ENCODE measurements at regions not wholly inside any gene's neighbourhood (a gene's known extent, or its start where the extent isn't known, plus 50 kb on each side); places are given as distances from the start of the nearest gene placed in this dataset.

- Histone ChIP-seq H3K9me3 (ENCODE audit: control insufficient read depth, insufficient read depth, low read length) (no peaks in the 10 kb centered on the region), H3K36me3 (ENCODE audit: insufficient read depth, low read length) (no peaks in the 10 kb centered on the region), H3K9ac (ENCODE audit: low read depth, low read length) (no peak overlapping the region), H3K4me1 (ENCODE audit: insufficient read depth, low read length) (peaks cover 6% of the 10 kb centered on the region; the same call in 1 of the 2 replicates)
Observed at GRCh38 chr7:432933-433332, 86.7 kb downstream of the PDGFA start.

DNA sequence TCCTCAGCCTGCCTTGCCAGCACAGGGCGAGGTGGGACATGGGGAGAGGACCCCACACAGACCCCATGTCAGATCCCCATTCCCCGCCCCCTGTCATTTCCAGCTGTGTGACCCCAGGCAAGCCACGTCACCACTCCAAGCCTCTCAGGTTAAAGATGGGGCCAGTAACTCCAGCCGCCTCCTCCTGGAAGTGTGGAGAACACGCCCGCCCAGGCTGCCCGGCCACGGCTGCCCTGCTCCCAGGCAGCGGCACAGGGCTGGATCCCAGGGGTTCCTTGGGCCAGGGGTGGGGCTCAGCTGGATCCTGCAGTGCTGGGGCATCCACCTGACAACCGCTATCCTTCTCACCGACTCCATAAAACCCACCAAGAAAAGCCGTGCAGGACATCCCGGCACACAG lies 86.1 kb downstream of the PDGFA start:
- Histone ChIP-seq H3K36me3 (ENCODE audit: insufficient read depth, low read length) (no peaks in the 10 kb centered on the region), H3K9me3 (ENCODE audit: control insufficient read depth, insufficient read depth, low read length) (no peaks in the 10 kb centered on the region), H3K4me1 (ENCODE audit: insufficient read depth, low read length) (peaks cover 6% of the 10 kb centered on the region; the same call in 1 of the 2 replicates), H3K9ac (ENCODE audit: low read depth, low read length) (no peak overlapping the region)

DNA sequence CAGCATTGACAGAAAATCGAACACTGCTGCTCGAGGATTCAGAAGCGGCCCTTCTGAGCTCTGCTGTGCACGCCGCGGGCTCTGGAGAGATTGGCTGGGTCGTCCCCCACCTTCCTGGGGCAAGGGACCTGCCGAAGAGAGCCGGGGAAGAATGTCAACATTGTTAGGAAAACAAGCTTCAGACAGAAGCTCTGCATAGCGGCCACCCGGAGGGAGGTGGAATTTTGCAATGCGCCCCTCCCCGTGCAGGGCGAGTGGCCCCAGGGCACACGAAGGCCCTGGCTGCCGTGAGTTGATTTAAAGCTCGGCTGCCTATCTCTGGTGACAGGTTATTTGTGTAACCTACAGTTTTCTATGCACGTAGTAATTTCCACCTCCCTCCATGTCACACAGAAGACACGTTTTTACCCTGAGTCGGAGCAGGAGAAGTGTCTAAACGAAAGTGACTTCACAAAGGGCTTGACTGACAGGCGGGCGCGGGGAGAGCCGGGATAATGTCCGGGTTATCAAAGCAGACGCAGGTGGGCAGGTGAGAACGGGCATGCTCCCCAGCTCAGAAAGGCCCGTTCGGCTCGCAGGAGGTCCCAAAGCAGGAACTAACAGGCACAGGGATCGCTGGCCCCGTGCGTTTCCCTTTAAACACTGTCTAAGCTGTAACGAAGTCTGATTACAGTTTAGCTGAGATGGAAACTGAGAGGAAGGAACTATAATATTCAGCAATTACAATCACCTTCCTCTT lies 84.6 kb downstream of the PDGFA start:
- Histone ChIP-seq H3K9me3 (ENCODE audit: control insufficient read depth, insufficient read depth, low read length) (no peaks in the 10 kb centered on the region), H3K4me1 (ENCODE audit: insufficient read depth, low read length) (peaks cover 6% of the 10 kb centered on the region; the same call in 1 of the 2 replicates), H3K36me3 (ENCODE audit: insufficient read depth, low read length) (no peaks in the 10 kb centered on the region), H3K9ac (ENCODE audit: low read depth, low read length) (no peak overlapping the region)

- Histone ChIP-seq H3K4me1 (ENCODE audit: insufficient read depth, low read length) (peaks cover 6% of the 10 kb centered on the region; the same call in 1 of the 2 replicates), H3K36me3 (ENCODE audit: insufficient read depth, low read length) (no peaks in the 10 kb centered on the region), H3K9ac (ENCODE audit: low read depth, low read length) (no peak overlapping the region), H3K9me3 (ENCODE audit: control insufficient read depth, insufficient read depth, low read length) (no peaks in the 10 kb centered on the region)
Observed at GRCh38 chr7:435630-436366, 83.8 kb downstream of the PDGFA start.

DNA sequence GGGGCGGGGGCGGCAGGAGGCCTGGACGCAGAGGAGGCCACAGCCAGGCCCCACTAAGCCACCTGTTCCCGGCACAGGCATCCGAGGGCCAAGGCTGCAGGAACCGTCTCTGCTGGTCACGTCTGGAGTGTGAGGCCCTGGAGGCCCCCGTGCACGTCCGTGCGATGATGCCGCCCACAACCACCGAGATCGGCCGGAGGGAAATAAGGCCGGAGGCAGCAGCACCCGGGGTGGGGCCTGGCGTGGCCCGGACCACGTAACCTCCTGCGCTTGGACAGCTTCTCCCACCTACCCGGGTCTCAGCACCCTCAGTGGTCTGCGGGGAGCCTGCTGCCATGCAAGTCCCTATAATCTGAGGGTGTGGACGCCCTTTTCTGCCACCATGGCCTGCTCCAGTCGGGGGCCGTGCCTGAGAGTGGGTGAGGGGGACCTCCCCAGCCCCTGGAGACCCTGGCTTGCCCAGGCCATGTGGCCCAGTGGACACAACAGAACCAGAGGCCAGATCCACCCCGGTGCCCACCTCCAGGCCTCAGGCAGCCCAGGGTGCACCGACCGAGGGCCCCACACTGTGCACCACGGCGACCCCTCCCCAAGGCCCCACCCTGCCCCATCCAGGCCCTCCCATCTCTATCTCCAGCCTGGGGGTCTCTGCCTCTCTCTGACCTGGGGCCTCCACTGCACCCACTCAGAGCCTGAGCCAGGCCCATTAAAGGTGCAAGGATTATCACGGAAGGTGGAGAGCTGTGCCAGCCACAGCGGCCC lies 83.1 kb downstream of the PDGFA start:
- H3K36me3 ChIP-seq (ENCODE audit: insufficient read depth, low read length): no peaks in the 10 kb centered on the region
- H3K9ac ChIP-seq (ENCODE audit: low read depth, low read length): no peak overlapping the region
- H3K9me3 ChIP-seq (ENCODE audit: control insufficient read depth, insufficient read depth, low read length): no peaks in the 10 kb centered on the region

DNA sequence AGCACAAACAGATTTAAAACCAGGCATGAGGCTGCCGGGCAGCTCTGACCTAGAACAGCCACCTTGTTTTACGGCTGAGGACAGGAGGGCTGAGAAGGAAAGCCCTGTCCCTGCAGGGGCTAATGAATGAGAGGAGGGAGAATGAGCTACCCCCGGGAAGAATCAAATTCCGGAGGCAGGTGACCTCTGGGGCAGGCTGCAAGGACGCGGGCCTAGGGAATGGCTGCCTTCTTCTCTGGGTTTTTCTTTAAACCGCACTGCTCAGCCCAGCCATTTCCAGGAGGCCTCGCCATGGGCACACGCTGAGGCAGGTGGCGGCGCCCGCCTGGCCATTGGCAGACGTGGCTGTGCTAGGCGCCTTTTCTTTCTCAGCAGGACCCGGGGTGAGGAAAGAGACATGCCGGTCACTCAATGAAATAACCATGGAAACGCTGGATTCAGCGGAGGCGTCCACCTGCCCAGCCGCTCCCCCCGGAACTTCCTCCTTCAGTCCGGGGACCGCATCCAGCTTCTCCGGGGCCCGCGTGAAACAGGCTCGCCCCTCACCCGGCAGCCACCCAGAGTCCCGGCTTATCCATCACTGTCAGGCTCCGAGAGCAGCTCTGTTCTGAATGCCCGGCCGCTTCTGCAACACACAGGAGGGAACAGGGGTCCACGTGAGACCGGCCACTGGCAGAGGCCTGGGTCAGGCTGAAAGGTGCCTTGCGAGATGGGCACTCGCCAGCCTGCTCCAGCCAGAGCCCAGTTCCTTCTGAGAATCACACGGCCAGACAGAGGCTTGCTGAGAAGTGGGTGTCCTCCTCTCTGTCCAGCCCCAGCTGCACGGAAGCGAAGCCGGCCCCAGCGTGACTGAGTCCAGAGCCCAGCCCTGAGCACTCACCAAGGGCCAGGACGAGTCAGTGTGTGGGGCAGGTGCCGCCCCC lies 82.1 kb downstream of the PDGFA start:
- Histone ChIP-seq H3K36me3 (ENCODE audit: insufficient read depth, low read length) (no peaks in the 10 kb centered on the region), H3K9ac (ENCODE audit: low read depth, low read length) (no peak overlapping the region), H3K4me1 (ENCODE audit: insufficient read depth, low read length) (peaks cover 6% of the 10 kb centered on the region; the same call in 1 of the 2 replicates), H3K9me3 (ENCODE audit: control insufficient read depth, insufficient read depth, low read length) (no peaks in the 10 kb centered on the region)

More for the DNA sequence above, 83.1 kb downstream of the PDGFA start:
- H3K4me1 ChIP-seq (ENCODE audit: insufficient read depth, low read length): peaks cover 6% of the 10 kb centered on the region; the same call in 1 of the 2 replicates

- peaks cover 6% of the 10 kb centered on the region; the same call in 1 of the 2 replicates for H3K4me1 ChIP-seq (ENCODE audit: insufficient read depth, low read length)
- H3K9me3 ChIP-seq (ENCODE audit: control insufficient read depth, insufficient read depth, low read length): no peaks in the 10 kb centered on the region
- H3K9ac ChIP-seq (ENCODE audit: low read depth, low read length): no peak overlapping the region
- H3K36me3 ChIP-seq (ENCODE audit: insufficient read depth, low read length): no peaks in the 10 kb centered on the region
Observed at GRCh38 chr7:438361-438760, 81.3 kb downstream of the PDGFA start.

DNA sequence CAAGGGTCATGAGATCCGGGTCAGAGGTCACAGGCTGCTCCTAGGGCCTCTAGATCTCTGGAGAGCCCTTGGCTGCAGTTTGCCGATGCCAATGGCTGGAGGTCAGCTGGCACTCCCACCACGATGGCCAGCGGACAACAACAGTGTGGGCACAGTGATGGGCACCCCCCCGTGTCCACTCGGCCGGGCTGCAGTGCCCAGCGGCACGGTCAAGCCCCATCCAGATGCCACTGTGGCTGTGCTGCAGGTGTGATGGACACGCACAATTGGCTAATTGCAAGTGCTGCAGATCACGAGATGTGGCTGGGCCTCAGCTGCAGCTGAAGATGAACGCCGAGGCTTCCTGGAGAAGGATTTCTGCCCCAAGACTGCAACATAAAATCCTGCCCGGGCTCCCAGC lies 80.7 kb downstream of the PDGFA start:
- Histone ChIP-seq H3K36me3 (ENCODE audit: insufficient read depth, low read length) (no peaks in the 10 kb centered on the region), H3K9ac (ENCODE audit: low read depth, low read length) (no peak overlapping the region), H3K4me1 (ENCODE audit: insufficient read depth, low read length) (peaks cover 6% of the 10 kb centered on the region; the same call in 1 of the 2 replicates), H3K9me3 (ENCODE audit: control insufficient read depth, insufficient read depth, low read length) (no peaks in the 10 kb centered on the region)

GRCh38 chr7:440059-440749 lies 79.4 kb downstream of the PDGFA start:
- no peak overlapping the region for H3K9ac ChIP-seq (ENCODE audit: low read depth, low read length)
- no peaks in the 10 kb centered on the region for H3K36me3 ChIP-seq (ENCODE audit: insufficient read depth, low read length)
- peaks cover 6% of the 10 kb centered on the region; the same call in 1 of the 2 replicates for H3K4me1 ChIP-seq (ENCODE audit: insufficient read depth, low read length)
- no peaks in the 10 kb centered on the region for H3K9me3 ChIP-seq (ENCODE audit: control insufficient read depth, insufficient read depth, low read length)

DNA sequence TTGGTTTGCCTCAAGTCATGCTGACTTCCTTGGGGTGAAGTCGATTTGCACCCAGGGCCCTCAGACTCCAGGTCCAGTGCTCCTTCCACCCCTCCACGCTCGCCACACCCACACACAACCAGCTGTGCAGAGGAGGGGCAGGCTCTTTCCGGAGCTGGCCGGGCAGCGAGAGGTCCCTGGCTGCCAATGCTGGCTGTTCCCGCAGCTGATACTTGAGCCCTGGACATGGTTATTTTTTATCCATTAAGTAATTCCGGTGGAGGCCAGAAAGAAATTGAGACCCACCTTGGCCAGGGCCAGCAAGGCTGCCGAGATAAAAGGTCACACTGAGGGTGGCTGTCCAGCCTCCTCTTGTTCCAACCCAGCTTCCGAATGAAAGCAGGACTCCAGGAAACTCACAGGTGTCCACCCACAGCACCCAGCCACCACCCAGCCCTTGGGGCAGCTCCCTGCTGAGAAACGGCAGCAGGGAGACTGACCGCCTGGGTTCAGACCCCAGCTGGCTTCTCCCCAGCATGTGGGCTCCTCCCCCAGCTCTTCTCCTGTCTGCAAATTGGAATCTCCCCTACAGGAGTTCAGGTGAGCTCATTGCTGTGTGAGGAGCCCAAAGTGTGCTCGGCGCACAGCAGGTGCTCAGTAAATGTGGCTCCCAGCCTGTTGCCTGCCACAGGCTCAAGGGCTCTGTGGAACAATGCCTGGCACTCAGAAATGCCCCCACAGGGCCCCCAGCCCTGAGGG lies 77.8 kb downstream of the PDGFA start:
- Histone ChIP-seq H3K36me3 (ENCODE audit: insufficient read depth, low read length) (no peaks in the 10 kb centered on the region), H3K9me3 (ENCODE audit: control insufficient read depth, insufficient read depth, low read length) (no peaks in the 10 kb centered on the region), H3K9ac (ENCODE audit: low read depth, low read length) (no peak overlapping the region), H3K4me1 (ENCODE audit: insufficient read depth, low read length) (peaks cover 13% of the 10 kb centered on the region; the same call in 1 of the 2 replicates)

DNA sequence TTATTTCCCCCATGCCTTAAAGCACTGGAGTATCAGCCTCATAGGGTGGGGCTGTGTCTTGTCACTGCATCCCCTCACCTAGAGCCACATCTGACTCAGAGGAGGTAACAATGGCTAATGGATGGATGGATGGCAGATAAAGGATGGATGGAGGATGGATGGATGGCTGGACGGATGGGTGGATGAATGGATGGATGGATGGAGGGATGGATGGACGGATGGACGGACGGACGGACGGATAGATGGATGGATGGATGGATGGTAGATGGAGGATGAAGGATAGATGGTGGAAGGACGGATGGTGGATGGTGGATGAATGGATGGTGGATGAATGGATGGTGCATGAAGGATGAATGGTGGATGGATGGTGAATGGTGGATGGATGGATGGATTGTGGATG lies 77.2 kb downstream of the PDGFA start:
- H3K9ac ChIP-seq (ENCODE audit: low read depth, low read length): no peak overlapping the region

GRCh38 chr7:443279-443833 lies 76.3 kb downstream of the PDGFA start:
- H3K9ac ChIP-seq (ENCODE audit: low read depth, low read length): no peak overlapping the region
- H3K4me1 ChIP-seq (ENCODE audit: insufficient read depth, low read length): peaks cover 7% of the 10 kb centered on the region; the same call in 1 of the 2 replicates
- H3K9me3 ChIP-seq (ENCODE audit: control insufficient read depth, insufficient read depth, low read length): no peaks in the 10 kb centered on the region
- H3K36me3 ChIP-seq (ENCODE audit: insufficient read depth, low read length): no peaks in the 10 kb centered on the region

More for the DNA sequence above, 77.2 kb downstream of the PDGFA start:
- H3K36me3 ChIP-seq (ENCODE audit: insufficient read depth, low read length): no peaks in the 10 kb centered on the region
- H3K9me3 ChIP-seq (ENCODE audit: control insufficient read depth, insufficient read depth, low read length): no peaks in the 10 kb centered on the region
- peaks cover 8% of the 10 kb centered on the region; the same call in 1 of the 2 replicates for H3K4me1 ChIP-seq (ENCODE audit: insufficient read depth, low read length)

Measured in ES-I3 (cell line).